Stimulated activated naive B cell treated with anti-CD40 and anti-IgM and Interleukin-4, amounts not matched to agents 10 μg/mL and 1 μg/mL and 100 μg/mL, for 72 hours (primary cell): ENCODE measurements at regions not wholly inside any gene's neighbourhood (a gene's known extent, or its start where the extent isn't known, plus 50 kb on each side); places are given as distances from the start of the nearest gene placed in this dataset.
A peak's percentile ranks its signal among the peaks of the same experiment; 100 is the strongest.

Source experiments
- ATAC-seq, 2 donors: fragments of 150-1000 bp; cut with Tn5 transposase; replicated peaks; 2 replicates each; pipeline ENCODE4 v1.10.0; 2021; ENCODE audit warnings: moderate library complexity in 1 of 2
- DNase-seq: peaks from one replicate; pipeline ENCODE4 v3.0.0; 2021
- H3K27ac Mint-ChIP-seq: one replicate; pipeline ENCODE4 v1.8.0; 2022; ENCODE audit warnings: mild to moderate bottlenecking, mixed read lengths
- H3K27me3 Mint-ChIP-seq, 2 donors: one replicate each; pipeline ENCODE4 v1.8.0; 2022; ENCODE audit warnings: mixed read lengths in 2 of 2
- H3K36me3 Mint-ChIP-seq, 2 donors: one replicate each; pipeline ENCODE4 v1.8.0; 2022; ENCODE audit warnings: mixed read lengths in 2 of 2, mild to moderate bottlenecking in 1 of 2
- H3K4me1 Mint-ChIP-seq, 2 donors: one replicate each; pipeline ENCODE4 v1.8.0; 2022; ENCODE audit warnings: mixed read lengths in 2 of 2, mild to moderate bottlenecking in 1 of 2
- H3K4me3 Mint-ChIP-seq, 2 donors: one replicate each; pipeline ENCODE4 v1.8.0; 2022; ENCODE audit warnings: mild to moderate bottlenecking in 2 of 2, mixed read lengths in 2 of 2, moderate library complexity in 1 of 2
- H3K9me3 Mint-ChIP-seq, 2 donors: one replicate each; pipeline ENCODE4 v1.8.0; 2022; ENCODE audit warnings: mixed read lengths in 2 of 2, mild to moderate bottlenecking in 1 of 2

- DNase-seq: no peak
- Mint-ChIP-seq H3K36me3 (peaks cover 0 to 3% of the 10 kb centered on the region in 2 donors), H3K4me1 (no peaks in the 10 kb centered on the region), H3K27ac (no peak overlapping the region), H3K9me3 (peaks cover 0 to 6% of the 10 kb centered on the region in 2 donors), H3K27me3 (no peaks in the 10 kb centered on the region), H3K4me3 (no peak overlapping the region)
- ATAC-seq: peak in 1 of 2 donors; percentile 5
Measured at GRCh38 chr5:82374637-82375036, 96.5 kb upstream of the RPS23 start.

DNA sequence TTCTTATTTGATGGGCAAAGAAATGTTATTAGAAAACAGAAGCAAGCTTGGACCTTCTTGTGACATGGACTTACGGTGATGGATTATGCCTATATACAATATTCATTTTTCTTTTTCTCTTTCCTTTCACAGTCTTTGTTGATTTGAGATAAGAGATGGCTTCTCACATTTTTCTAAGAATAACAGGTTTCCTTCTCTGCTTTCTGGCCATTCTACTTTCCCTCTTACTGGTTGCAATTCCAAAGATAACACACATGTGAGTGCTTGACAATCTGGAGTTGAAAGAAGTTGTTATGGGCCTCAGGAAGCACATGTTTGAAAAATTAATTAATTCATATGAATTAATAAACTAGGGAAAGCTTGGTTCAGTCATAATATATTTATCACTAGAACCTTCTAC lies 89.8 kb upstream of the RPS23 start:
- H3K4me1 Mint-ChIP-seq: peaks cover 6 to 11% of the 10 kb centered on the region in 2 donors
- H3K27me3 Mint-ChIP-seq: no peaks in the 10 kb centered on the region
- H3K36me3 Mint-ChIP-seq: no peaks in the 10 kb centered on the region
- no peak for ATAC-seq
- no peak for DNase-seq
- H3K27ac Mint-ChIP-seq: no peak overlapping the region
- H3K9me3 Mint-ChIP-seq: no peaks in the 10 kb centered on the region
- no peak overlapping the region for H3K4me3 Mint-ChIP-seq

GRCh38 chr5:82365744-82366228 lies 87.6 kb upstream of the RPS23 start:
- DNase-seq (peak; percentile 18), ATAC-seq (peak; percentile 86 to 94)
- Mint-ChIP-seq H3K27ac (no peak overlapping the region), H3K4me1 (peaks cover 10 to 16% of the 10 kb centered on the region in 2 donors), H3K9me3 (no peaks in the 10 kb centered on the region), H3K36me3 (peaks cover 0 to 3% of the 10 kb centered on the region in 2 donors), H3K4me3 (no peak overlapping the region), H3K27me3 (peaks cover 0 to 5% of the 10 kb centered on the region in 2 donors)

DNA sequence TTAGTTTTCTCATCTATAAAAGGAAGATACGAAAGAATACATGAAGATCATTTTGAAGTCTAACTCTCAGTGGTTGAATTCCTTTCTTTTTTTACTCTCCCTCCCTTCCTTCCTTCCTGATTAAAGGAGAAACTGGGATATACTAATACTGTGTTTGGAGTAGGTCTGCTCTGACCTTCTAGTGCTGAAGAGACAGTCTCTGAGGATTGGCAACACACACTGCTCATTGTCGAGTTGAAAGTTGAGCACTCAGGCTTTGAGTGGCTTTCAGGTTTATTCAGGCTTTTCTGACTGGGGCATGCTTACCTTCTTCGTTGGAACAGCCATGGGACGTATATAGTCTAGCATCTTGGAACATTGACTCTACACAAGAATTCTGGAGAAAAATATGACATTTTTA lies 86.9 kb upstream of the RPS23 start:
- Mint-ChIP-seq H3K9me3 (no peaks in the 10 kb centered on the region), H3K36me3 (peaks cover 0 to 3% of the 10 kb centered on the region in 2 donors), H3K4me1 (peaks cover 10 to 16% of the 10 kb centered on the region in 2 donors), H3K4me3 (no peak overlapping the region), H3K27ac (no peak overlapping the region), H3K27me3 (peaks cover 0 to 5% of the 10 kb centered on the region in 2 donors)
- no peak for ATAC-seq
- DNase-seq: no peak

- H3K9me3 Mint-ChIP-seq: no peaks in the 10 kb centered on the region
- H3K36me3 Mint-ChIP-seq: peaks cover 0 to 3% of the 10 kb centered on the region in 2 donors
- no peak overlapping the region for H3K4me3 Mint-ChIP-seq
- DNase-seq (no peak), ATAC-seq (no peak)
- peaks cover 10 to 16% of the 10 kb centered on the region in 2 donors for H3K4me1 Mint-ChIP-seq
- H3K27me3 Mint-ChIP-seq: peaks cover 0 to 5% of the 10 kb centered on the region in 2 donors
- no peak overlapping the region for H3K27ac Mint-ChIP-seq
Measured at GRCh38 chr5:82364497-82364896, 86.3 kb upstream of the RPS23 start.

DNA sequence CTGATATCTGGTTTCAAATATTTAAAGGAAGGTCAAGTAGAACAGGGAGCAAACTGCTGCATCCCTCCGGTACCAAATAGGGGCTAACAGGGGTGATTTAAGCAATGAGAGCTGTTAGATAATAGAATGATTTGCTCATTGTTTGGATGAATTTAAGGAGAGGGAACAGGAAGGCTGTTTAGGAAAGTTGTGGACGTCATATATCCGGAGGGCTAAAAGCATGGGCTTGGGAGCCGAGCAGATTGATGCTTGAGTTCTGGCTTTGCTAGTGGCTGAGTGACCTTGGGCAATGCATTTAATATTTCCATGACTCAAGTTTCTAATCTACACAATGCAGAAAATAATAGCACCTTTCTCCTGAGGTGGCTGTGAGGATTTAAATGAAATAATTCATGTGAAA lies 85.4 kb upstream of the RPS23 start:
- H3K4me1 Mint-ChIP-seq: peaks cover 10 to 16% of the 10 kb centered on the region in 2 donors
- ATAC-seq (no peak), DNase-seq (no peak)
- H3K4me3 Mint-ChIP-seq: no peak overlapping the region
- peaks cover 0 to 5% of the 10 kb centered on the region in 2 donors for H3K27me3 Mint-ChIP-seq
- H3K27ac Mint-ChIP-seq: no peak overlapping the region
- H3K9me3 Mint-ChIP-seq: no peaks in the 10 kb centered on the region
- peaks cover 0 to 3% of the 10 kb centered on the region in 2 donors for H3K36me3 Mint-ChIP-seq

GRCh38 chr5:82362636-82363035 lies 84.5 kb upstream of the RPS23 start:
- no peak for ATAC-seq
- Mint-ChIP-seq H3K27ac (no peak overlapping the region), H3K9me3 (no peaks in the 10 kb centered on the region), H3K4me1 (peaks cover 10 to 16% of the 10 kb centered on the region in 2 donors), H3K4me3 (no peak overlapping the region), H3K36me3 (peaks cover 0 to 3% of the 10 kb centered on the region in 2 donors), H3K27me3 (peaks cover 4 to 5% of the 10 kb centered on the region in 2 donors)
- no peak for DNase-seq

DNA sequence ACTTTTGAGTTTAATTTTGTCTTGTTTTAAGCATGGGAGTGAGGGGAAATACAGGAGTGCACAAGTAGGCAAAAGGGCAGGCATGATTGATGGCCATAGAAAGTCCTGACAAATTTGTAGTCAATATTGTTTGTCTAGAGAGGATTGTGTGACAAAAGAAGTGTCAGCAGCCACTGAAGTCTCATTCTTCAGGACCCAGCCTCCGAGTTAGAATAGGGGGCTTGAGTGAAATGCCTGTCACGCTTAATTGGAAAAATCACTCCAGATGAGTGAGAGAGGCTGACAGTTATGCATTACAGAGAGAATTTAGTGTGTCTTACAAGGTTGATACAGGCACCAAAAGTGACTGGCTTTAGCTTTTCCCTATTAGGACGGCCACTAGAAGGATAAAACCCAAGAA lies 81.9 kb upstream of the RPS23 start:
- Mint-ChIP-seq H3K27me3 (peaks cover 4 to 5% of the 10 kb centered on the region in 2 donors), H3K36me3 (peaks cover 0 to 3% of the 10 kb centered on the region in 2 donors), H3K9me3 (no peaks in the 10 kb centered on the region), H3K4me1 (peaks cover 9 to 13% of the 10 kb centered on the region in 2 donors), H3K27ac (no peak overlapping the region), H3K4me3 (no peak overlapping the region)
- no peak for ATAC-seq
- DNase-seq: no peak

DNA sequence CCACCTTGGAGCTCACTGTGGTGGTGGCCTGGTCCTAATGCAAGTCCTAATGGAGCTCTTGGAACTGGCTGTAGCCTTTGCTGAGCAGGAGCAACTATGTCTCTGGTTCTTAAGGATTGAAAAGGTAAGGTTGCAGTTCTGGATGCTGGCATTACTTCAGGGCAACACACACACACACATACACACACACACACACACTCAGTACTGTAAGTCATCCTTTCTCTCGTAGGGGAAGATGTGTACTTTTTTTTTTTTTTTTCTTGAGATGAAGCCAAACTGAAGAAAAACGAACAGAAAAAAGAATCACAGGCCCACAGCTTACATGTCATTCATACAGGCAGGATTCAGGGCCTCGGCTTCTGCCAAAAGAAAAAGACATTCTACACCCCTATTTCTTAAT lies 81.1 kb upstream of the RPS23 start:
- Mint-ChIP-seq H3K27ac (no peak overlapping the region), H3K9me3 (no peaks in the 10 kb centered on the region), H3K4me1 (peaks cover 9 to 13% of the 10 kb centered on the region in 2 donors), H3K4me3 (no peak overlapping the region), H3K36me3 (peaks cover 0 to 3% of the 10 kb centered on the region in 2 donors), H3K27me3 (peaks cover 4 to 5% of the 10 kb centered on the region in 2 donors)
- ATAC-seq (no peak), DNase-seq (no peak)

GRCh38 chr5:82358457-82358856 lies 80.3 kb upstream of the RPS23 start:
- no peak overlapping the region for H3K27ac Mint-ChIP-seq
- peaks cover 0 to 3% of the 10 kb centered on the region in 2 donors for H3K36me3 Mint-ChIP-seq
- peaks cover 9 to 13% of the 10 kb centered on the region in 2 donors for H3K4me1 Mint-ChIP-seq
- DNase-seq (no peak), ATAC-seq (no peak)
- no peak overlapping the region for H3K4me3 Mint-ChIP-seq
- H3K27me3 Mint-ChIP-seq: peaks cover 4 to 5% of the 10 kb centered on the region in 2 donors
- no peaks in the 10 kb centered on the region for H3K9me3 Mint-ChIP-seq

DNA sequence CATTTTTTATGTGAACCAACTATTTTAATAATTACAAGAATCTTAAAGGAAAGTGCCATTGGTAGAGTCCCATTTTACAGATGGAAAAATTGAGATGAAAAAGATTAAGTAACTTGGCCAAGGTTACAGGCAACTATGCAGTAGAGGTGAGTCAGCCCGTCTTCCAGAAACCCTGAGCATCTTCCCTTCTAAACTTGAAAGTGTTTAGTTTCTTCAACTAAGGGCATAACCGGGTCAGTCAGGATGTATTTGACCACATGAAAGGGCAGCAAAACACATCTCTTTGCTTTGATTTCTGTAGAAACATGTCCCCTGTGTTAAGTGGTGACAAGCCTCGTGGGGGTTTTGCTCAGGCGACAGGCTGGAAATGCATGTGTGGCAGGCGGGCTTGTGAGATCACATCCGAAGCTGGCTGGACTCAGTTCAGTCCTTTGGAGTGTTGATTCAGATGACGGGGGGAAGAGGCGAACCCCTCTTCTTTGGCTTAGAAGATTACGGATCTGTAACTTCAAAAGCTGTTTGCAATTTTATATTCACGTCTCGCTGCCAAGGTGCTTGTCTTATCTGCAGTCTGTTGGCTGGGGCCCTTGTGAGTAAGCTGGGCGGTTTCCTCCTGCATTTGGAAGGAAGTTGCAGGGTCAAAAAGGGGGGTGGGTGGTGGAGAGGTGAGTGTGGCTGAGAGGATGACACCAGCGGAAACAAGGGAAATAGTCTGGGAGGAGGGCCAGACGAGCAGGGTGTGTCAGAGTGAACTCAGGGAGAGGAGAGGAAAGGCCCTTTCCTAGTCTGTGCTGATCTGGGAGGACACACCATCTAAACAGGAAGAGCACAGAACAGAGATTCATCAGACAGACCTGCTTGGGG lies 78.9 kb upstream of the RPS23 start:
- peak overlapping the region in 1 of 2 donors; percentile 11 for H3K4me3 Mint-ChIP-seq
- peaks cover 4 to 8% of the 10 kb centered on the region in 2 donors for H3K27me3 Mint-ChIP-seq
- peak; percentile 66 to 76 for ATAC-seq
- no peak overlapping the region for H3K27ac Mint-ChIP-seq
- H3K9me3 Mint-ChIP-seq: no peaks in the 10 kb centered on the region
- H3K36me3 Mint-ChIP-seq: no peaks in the 10 kb centered on the region
- DNase-seq: no peak
- peaks cover 5 to 8% of the 10 kb centered on the region in 2 donors for H3K4me1 Mint-ChIP-seq

GRCh38 chr5:82356021-82356420 lies 77.9 kb upstream of the RPS23 start:
- Mint-ChIP-seq H3K36me3 (no peaks in the 10 kb centered on the region), H3K27me3 (peaks cover 4 to 8% of the 10 kb centered on the region in 2 donors), H3K9me3 (no peaks in the 10 kb centered on the region), H3K27ac (no peak overlapping the region), H3K4me1 (peaks cover 5 to 8% of the 10 kb centered on the region in 2 donors), H3K4me3 (no peak overlapping the region)
- no peak for ATAC-seq
- no peak for DNase-seq

DNA sequence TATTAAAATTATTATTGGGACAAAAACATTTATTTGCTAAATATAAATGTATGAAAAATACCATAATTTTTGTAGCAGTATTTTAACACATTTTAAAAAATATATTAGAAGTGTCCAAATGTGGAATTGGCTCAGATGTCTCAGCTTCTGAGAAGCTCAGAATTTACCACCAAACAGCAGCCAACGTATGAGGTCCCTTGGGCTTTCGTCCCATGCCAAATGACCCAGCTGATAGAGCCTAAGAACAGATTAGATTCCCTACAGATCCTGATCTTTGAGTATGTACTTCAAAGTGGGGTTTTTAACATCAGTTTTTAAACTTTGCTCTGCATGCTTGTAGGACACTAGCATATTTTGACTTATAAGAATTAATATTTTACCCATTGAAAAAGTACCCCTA lies 77.3 kb upstream of the RPS23 start:
- H3K27ac Mint-ChIP-seq: no peak overlapping the region
- H3K27me3 Mint-ChIP-seq: peaks cover 4 to 8% of the 10 kb centered on the region in 2 donors
- H3K4me1 Mint-ChIP-seq: peaks cover 5 to 8% of the 10 kb centered on the region in 2 donors
- DNase-seq: no peak
- H3K9me3 Mint-ChIP-seq: no peaks in the 10 kb centered on the region
- no peaks in the 10 kb centered on the region for H3K36me3 Mint-ChIP-seq
- ATAC-seq: no peak
- no peak overlapping the region for H3K4me3 Mint-ChIP-seq

- H3K27me3 Mint-ChIP-seq: peaks cover 4 to 8% of the 10 kb centered on the region in 2 donors
- DNase-seq (no peak), ATAC-seq (no peak)
- H3K36me3 Mint-ChIP-seq: no peaks in the 10 kb centered on the region
- no peak overlapping the region for H3K4me3 Mint-ChIP-seq
- H3K27ac Mint-ChIP-seq: no peak overlapping the region
- peaks cover 5 to 8% of the 10 kb centered on the region in 2 donors for H3K4me1 Mint-ChIP-seq
- H3K9me3 Mint-ChIP-seq: no peaks in the 10 kb centered on the region
Measured at GRCh38 chr5:82355053-82355452, 76.9 kb upstream of the RPS23 start.

DNA sequence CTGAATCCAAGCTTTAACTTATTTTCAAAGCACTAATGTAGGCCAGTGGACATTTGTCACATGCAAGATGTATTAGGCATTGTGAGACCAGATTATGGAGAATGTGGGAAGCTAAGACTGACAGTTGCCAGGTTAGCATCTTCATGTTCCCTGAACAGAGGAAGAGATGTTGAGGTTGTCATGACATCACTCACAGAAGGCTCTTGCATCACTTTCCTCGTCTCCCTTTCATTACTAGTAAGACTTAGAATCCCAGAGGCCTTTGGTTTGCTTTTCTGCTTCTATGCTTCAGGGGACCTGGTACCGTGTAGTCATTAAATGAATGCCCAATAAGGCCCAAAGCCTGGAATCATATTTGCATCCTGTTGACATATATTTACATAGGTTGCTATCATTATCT lies 76.4 kb upstream of the RPS23 start:
- Mint-ChIP-seq H3K4me1 (peaks cover 5 to 8% of the 10 kb centered on the region in 2 donors), H3K4me3 (no peak overlapping the region), H3K9me3 (no peaks in the 10 kb centered on the region), H3K36me3 (no peaks in the 10 kb centered on the region), H3K27me3 (peaks cover 4 to 8% of the 10 kb centered on the region in 2 donors), H3K27ac (no peak overlapping the region)
- DNase-seq (no peak), ATAC-seq (no peak)
